D721Med (cell line): ENCODE measurements at regions not wholly inside any gene's neighbourhood (a gene's known extent, or its start where the extent isn't known, plus 50 kb on each side); places are given as distances from the start of the nearest gene placed in this dataset.

ENCODE experiments used
- DNase-seq: peaks from one replicate; pipeline ENCODE4 v3.0.0; 2011; ENCODE audit warnings: low spot score; ENCODE audit not compliant: insufficient read length
- FAIRE-seq: peaks from 2 replicates; lab custom pipeline; 2011; peaks lifted over from hg19 to GRCh38; lab: Jason Lieb, UNC
- CTCF ChIP-seq: IDR thresholded peaks from 2 replicates; pipeline ENCODE4 v1.5.1; 2012; ENCODE audit warnings: mild to moderate bottlenecking, control low read depth; ENCODE audit not compliant: insufficient read depth; ENCODE audit errors: missing control alignments

- FAIRE-seq (no peak), DNase-seq (no peak)
- no peak for TF ChIP-seq CTCF
Observed at GRCh38 chr18:76545433-76546087, 50.5 kb upstream of the ZNF516 start.

- peak; percentile 76 for FAIRE-seq
- DNase-seq: no peak
- no peak for TF ChIP-seq CTCF
Observed at GRCh38 chr18:76544511-76545345, 49.7 kb upstream of the ZNF516 start.
